A549 (cell line): ENCODE measurements at regions not wholly inside any gene's neighbourhood (a gene's known extent, or its start where the extent isn't known, plus 50 kb on each side); places are given as distances from the start of the nearest gene placed in this dataset.

ENCODE experiments used
- ATAC-seq, 2 experiments: fragments of 200-7000 bp in 1 of 2; fragments of >200 bp in 1 of 2; cut with Nextera tagmentation in 1 of 2; cut with Tn5 transposase in 1 of 2; 3 replicates each; pipeline versions ENCODE4 v1.8.0 to v1.9.1; 2018 to 2020; ENCODE audit warnings: mild to moderate bottlenecking in 1 of 2, moderate library complexity in 1 of 2
- CTCF ChIA-PET: fragments of 300-600 bp; sonication (Branson Sonifier 250); formaldehyde crosslinking; extraction: SDS; loops from one replicate; lab custom pipeline; 2021; ENCODE audit warnings: antibody characterized with exemption, inconsistent platforms; lab: Yijun Ruan, JAX
- POLR2A ChIA-PET: fragments of 350-600 bp; formaldehyde crosslinking; extraction: SDS; loops from one replicate; lab custom pipeline; 2021; ENCODE audit warnings: antibody characterized with exemption, inconsistent platforms; lab: Yijun Ruan, JAX
- DNase-seq, 2 experiments: peaks; one replicate each; pipeline versions ENCODE4 v3.0.0 to v3.0.0-alpha.2; 2011 to 2016; ENCODE audit warnings: low read depth in 1 of 2, low spot score in 1 of 2
- FAIRE-seq: peaks from 2 replicates; lab custom pipeline; 2011; peaks lifted over from hg19 to GRCh38; lab: Jason Lieb, UNC
- H3K27ac ChIP-seq, 2 experiments: fragments of >200 bp; sonication (Bioruptor Twin); formaldehyde crosslinking; 3 replicates each; pipeline ENCODE4 v1.5.1; 2016 to 2017
- H3K4me1 ChIP-seq: fragments of >200 bp; sonication (Bioruptor Twin); formaldehyde crosslinking; 3 replicates; pipeline ENCODE4 v1.6.1; 2016
- H3K4me2 ChIP-seq: fragments of >200 bp; sonication (Bioruptor Twin); formaldehyde crosslinking; 3 replicates; pipeline ENCODE4 v1.6.1; 2016
- H3K4me3 ChIP-seq: fragments of >200 bp; sonication (Bioruptor Twin); formaldehyde crosslinking; 3 replicates; pipeline ENCODE4 v1.5.1; 2016
- H3K9me3 ChIP-seq: fragments of >200 bp; sonication (Bioruptor Twin); formaldehyde crosslinking; 3 replicates; pipeline ENCODE4 v1.6.1; 2016
- ATOH8 ChIP-seq: fragments of 250-450 bp; sonication (Bioruptor Pico); IDR thresholded peaks from 2 replicates; pipeline ENCODE4 v1.5.0; 2020; ENCODE audit warnings: low read depth, mild to moderate bottlenecking, moderate library complexity
- BCL3 ChIP-seq: fragments of >200 bp; sonication (Bioruptor Twin); formaldehyde crosslinking; IDR thresholded peaks from 3 replicates; pipeline ENCODE4 v1.6.1; 2016
- CBX2 ChIP-seq: fragments of 200-600 bp; sonication (generic); IDR thresholded peaks from 2 replicates; pipeline ENCODE4 v1.6.1; 2016; ENCODE audit warnings: low read depth, mild to moderate bottlenecking, borderline replicate concordance
- CEBPB ChIP-seq, 2 experiments: fragments of >200 bp in 1 of 2; sonication (Bioruptor Twin) in 1 of 2; formaldehyde crosslinking in 1 of 2; IDR thresholded peaks; 2 replicates each; pipeline ENCODE4 v1.6.1; 2012 to 2016
- CHD2 ChIP-seq: fragments of 150-350 bp; IDR thresholded peaks from 2 replicates; pipeline ENCODE4 v1.6.1; 2014; ENCODE audit warnings: low read length; ENCODE audit not compliant: partially characterized antibody
- CTCF ChIP-seq: fragments of >200 bp; sonication (Bioruptor Twin); formaldehyde crosslinking; IDR thresholded peaks from 3 replicates; pipeline ENCODE4 v1.5.1; 2016
- E2F6 ChIP-seq: IDR thresholded peaks from 2 replicates; pipeline ENCODE4 v1.6.1; 2012; ENCODE audit warnings: low read depth, borderline replicate concordance
- ELK1 ChIP-seq: fragments of 150-350 bp; IDR thresholded peaks from 2 replicates; pipeline ENCODE4 v1.6.1; 2014; ENCODE audit warnings: low read depth, mild to moderate bottlenecking, low read length
- ESRRA ChIP-seq: fragments of 150-350 bp; IDR thresholded peaks from 2 replicates; pipeline ENCODE4 v1.6.1; 2014; ENCODE audit warnings: mild to moderate bottlenecking, low read length, borderline replicate concordance
- GATA3 ChIP-seq: IDR thresholded peaks from 2 replicates; pipeline ENCODE4 v1.6.1; 2012; ENCODE audit warnings: borderline replicate concordance
- JUN ChIP-seq, 2 experiments: fragments of >200 bp; sonication (Bioruptor Twin); formaldehyde crosslinking; IDR thresholded peaks; 2 replicates in 1 of 2; 3 replicates in 1 of 2; pipeline ENCODE4 v1.6.1; 2016 to 2017
- MAFK ChIP-seq: fragments of 450-650 bp; IDR thresholded peaks from 2 replicates; pipeline ENCODE4 v1.6.1; 2014; ENCODE audit not compliant: partially characterized antibody
- NFE2L2 ChIP-seq: fragments of 150-350 bp; conservative IDR thresholded peaks from 2 replicates; pipeline ENCODE4 v1.6.1; 2014; ENCODE audit warnings: low read length
- POLR2A ChIP-seq: IDR thresholded peaks from 2 replicates; pipeline ENCODE4 v1.6.1; 2012; ENCODE audit warnings: mild to moderate bottlenecking, low read length
- TP53 ChIP-seq: fragments of 250-450 bp; sonication (Bioruptor Pico); IDR thresholded peaks from 2 replicates; pipeline ENCODE4 v1.5.0; 2021; ENCODE audit warnings: mild to moderate bottlenecking, moderate library complexity
- ZFP36 ChIP-seq: fragments of 450-650 bp; IDR thresholded peaks from 2 replicates; pipeline ENCODE4 v1.6.1; 2014; ENCODE audit warnings: borderline replicate concordance; ENCODE audit not compliant: partially characterized antibody
- ZSCAN20 ChIP-seq: fragments of 250-450 bp; sonication (Bioruptor Pico); IDR thresholded peaks from 2 replicates; pipeline ENCODE4 v1.8.0; 2022; ENCODE audit warnings: mild to moderate bottlenecking, moderate library complexity
- WGBS: methylation state at CpG from one replicate; pipeline ENCODE4 v1.1.6; 2017; ENCODE audit errors: missing lambda C conversion rate; 5-methylcytosine and 5-hydroxymethylcytosine counted together

GRCh38 chr11:28808771-28809170 lies 700.6 kb downstream of the METTL15 start:
- Histone ChIP-seq H3K27ac (peak overlapping the region; percentile 7 to 49; a peak in 2 of 6 replicates), H3K4me3 (no peak overlapping the region), H3K4me2 (no peak overlapping the region), H3K4me1 (peaks cover 16% of the 10 kb centered on the region), H3K9me3 (no peaks in the 10 kb centered on the region)
- FAIRE-seq (no peak), DNase-seq (no peak), ATAC-seq (no peak)
- ChIA-PET POLR2A (no interaction called here), CTCF (no interaction called here)
- no peak for TF ChIP-seq ZFP36

- H3K4me1 ChIP-seq = no peaks in the 10 kb centered on the region
- FAIRE-seq = no peak
- POLR2A ChIA-PET = no interaction called here
- no peak for DNase-seq
- no peak for TF ChIP-seq POLR2A
- no peak for TF ChIP-seq MAFK
- no peak for TF ChIP-seq CTCF
- TF ChIP-seq TP53 (CRISPR knock-in tag) = no peak
- TF ChIP-seq ZSCAN20 = no peak
- no peak for TF ChIP-seq NFE2L2
- no peak for TF ChIP-seq BCL3
- TF ChIP-seq CBX2 = no peak
- no peak for TF ChIP-seq E2F6
- TF ChIP-seq CEBPB (IDR thresholded peaks at IDR 0.05) = no peak
- TF ChIP-seq CHD2 = no peak
- no peak for TF ChIP-seq ESRRA
- no peak for TF ChIP-seq GATA3
- WGBS = 81% methylated on average over 2 of the region's 2 CpGs
- H3K27ac ChIP-seq = no peak overlapping the region
- CTCF ChIA-PET = no interaction called here
- no peak overlapping the region for H3K4me2 ChIP-seq
- no peak overlapping the region for H3K4me3 ChIP-seq
- no peak for ATAC-seq
- no peaks in the 10 kb centered on the region for H3K9me3 ChIP-seq
Measured at GRCh38 chr11:28799316-28799715, 691.1 kb downstream of the METTL15 start.

GRCh38 chr11:28798286-28798685 lies 690.1 kb downstream of the METTL15 start:
- CTCF ChIA-PET = no interaction called here
- no peak for FAIRE-seq

More at GRCh38 chr11:28798286-28798685, 690.1 kb downstream of the METTL15 start:
- WGBS = 88% methylated on average over 2 of the region's 2 CpGs
- no peaks in the 10 kb centered on the region for H3K9me3 ChIP-seq
- no peaks in the 10 kb centered on the region for H3K4me1 ChIP-seq
- no peak overlapping the region for H3K4me3 ChIP-seq
- ATAC-seq = no peak
- no peak for DNase-seq
- no peak overlapping the region for H3K4me2 ChIP-seq
- TF ChIP-seq ATOH8 (CRISPR knock-in tag) (no peak), JUN (IDR thresholded peaks at IDR 0.05) (no peak), BCL3 (no peak), ESRRA (no peak), CBX2 (no peak), ELK1 (no peak)
- POLR2A ChIA-PET = no interaction called here
- H3K27ac ChIP-seq = no peak overlapping the region
